GM21423 (cell line): ENCODE measurements at regions not wholly inside any gene's neighbourhood (a gene's known extent, or its start where the extent isn't known, plus 50 kb on each side); places are given as distances from the start of the nearest gene placed in this dataset.

ENCODE experiments used
- ATAC-seq: cut with Tn5 transposase; IDR thresholded peaks from one replicate; pipeline ENCODE4 v1.9.1; 2021; ENCODE audit warnings: mild to moderate bottlenecking, moderate library complexity; ENCODE audit not compliant: unreplicated experiment

- no peak for ATAC-seq
Measured at GRCh38 chr7:46205478-46205877, 284.4 kb upstream of the IGFBP3 start.

GRCh38 chr7:46203926-46204325 is 282.9 kb upstream of the IGFBP3 start:
- no peak for ATAC-seq

GRCh38 chr7:46202379-46202778 is 281.3 kb upstream of the IGFBP3 start:
- no peak for ATAC-seq

DNA sequence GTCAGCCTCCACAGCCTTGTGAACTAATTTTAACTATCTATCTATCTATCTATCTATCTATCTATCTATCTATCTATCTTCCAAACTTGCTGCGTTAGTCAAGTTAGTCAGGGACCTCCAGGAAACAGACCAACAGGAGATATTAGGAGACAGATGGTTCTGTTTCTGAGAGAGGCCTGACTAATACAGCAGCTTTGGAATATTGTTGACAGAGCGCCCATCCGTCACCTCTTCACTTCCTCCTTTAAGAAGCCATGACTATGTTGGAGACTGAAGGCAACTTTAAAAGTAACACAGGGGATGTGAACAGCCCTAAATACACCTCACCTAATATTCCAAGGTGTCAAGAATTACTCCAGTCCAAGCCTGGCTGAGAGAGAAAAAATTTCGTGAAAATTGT is 280.9 kb upstream of the IGFBP3 start:
- ATAC-seq, result no peak

- no peak for ATAC-seq
Measured at GRCh38 chr7:46198701-46199100, 277.6 kb upstream of the IGFBP3 start.

DNA sequence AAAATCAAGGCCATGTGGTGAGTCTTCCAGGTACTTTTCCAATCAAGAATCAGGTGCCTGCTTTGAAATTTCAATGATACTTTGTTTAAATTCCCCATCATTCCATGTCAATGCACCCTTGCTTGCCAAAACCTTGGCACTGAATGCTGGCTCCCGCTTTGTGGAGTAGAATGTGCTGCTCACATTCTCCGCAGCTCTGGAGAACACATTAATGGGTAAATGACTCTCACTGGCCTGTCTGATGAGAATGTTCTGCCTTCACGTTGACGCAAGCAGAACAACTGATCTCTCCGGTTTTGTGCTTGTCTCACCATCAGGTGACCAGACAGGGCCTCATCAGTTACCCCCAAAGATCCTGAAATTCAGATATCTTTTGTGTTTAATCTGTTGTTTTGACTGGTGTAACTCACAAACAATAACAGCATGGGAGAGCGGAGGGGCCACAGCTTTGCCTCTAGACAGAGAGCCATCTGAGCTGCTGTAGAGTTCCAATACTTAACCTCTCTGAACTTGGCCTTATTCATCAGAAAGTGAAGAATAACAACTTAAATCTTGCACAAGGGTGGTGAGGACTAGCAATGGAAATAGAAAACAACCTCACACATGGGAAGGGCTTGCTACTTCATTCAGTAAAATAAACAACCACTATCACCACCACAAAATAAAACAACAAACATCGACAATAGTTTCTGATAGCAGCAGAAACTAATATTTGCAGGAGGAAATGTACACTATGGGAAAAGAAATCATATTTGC is 276.9 kb upstream of the IGFBP3 start:
- ATAC-seq, result no peak

GRCh38 chr7:46195934-46196333 is 274.9 kb upstream of the IGFBP3 start:
- ATAC-seq, result no peak

DNA sequence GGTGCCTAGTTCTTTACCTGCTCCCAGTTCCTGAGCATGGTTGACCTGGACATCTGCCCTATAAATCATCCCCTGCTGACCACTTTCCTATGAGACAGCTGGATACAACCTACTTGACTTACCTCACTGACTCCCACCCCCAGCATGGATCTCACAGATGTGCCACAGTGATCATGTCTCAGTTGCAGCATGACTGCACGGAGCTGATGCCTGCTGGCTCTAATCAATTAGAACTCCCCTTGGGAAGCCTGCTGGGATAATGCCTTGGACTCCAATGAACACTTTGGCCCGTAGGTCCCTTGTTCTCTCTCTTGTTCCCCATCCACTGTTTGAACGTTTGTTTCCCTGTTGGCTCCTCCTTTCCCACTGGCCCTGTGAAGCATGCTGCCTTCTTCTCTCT is 271.2 kb upstream of the IGFBP3 start:
- no peak for ATAC-seq

DNA sequence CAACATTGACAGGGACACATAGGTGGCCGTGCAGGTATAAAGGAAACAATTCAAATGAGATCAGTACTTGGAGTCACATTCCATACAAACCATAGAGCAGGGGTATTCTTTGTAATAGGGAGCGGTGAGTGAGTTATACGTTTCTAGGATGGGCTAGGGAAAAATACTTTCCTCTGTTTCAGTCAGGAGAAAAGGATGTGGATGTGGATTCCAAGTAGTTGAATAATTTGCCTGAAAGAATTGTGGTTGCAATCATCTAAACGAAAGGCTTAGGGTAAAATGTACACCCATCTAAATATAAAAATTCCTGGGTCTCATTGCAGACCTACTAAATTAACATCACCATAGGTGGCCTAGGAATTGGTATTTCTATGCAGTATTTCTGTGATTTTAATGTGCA is 270.7 kb upstream of the IGFBP3 start:
- no peak for ATAC-seq

DNA sequence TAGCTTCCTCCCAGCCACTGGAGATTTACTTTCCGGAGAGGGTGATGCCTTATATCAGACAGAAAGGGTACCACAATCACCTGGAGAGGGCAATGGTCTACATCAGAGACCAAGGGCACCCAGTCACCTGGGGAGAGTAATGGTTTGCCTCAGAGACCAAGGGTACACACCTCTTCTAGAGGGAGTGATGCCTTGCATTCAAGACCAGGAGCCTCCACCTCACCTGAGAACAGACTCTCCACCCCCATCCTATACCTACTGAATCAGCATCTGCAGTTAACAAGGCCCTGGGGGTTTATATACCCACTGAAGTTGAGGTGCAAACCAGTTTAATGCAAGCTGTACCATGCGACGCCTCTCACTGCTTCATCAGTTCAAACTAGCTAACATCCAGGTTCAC is 270.2 kb upstream of the IGFBP3 start:
- ATAC-seq, result no peak

GRCh38 chr7:46189255-46189790 is 268.3 kb upstream of the IGFBP3 start:
- no peak for ATAC-seq

DNA sequence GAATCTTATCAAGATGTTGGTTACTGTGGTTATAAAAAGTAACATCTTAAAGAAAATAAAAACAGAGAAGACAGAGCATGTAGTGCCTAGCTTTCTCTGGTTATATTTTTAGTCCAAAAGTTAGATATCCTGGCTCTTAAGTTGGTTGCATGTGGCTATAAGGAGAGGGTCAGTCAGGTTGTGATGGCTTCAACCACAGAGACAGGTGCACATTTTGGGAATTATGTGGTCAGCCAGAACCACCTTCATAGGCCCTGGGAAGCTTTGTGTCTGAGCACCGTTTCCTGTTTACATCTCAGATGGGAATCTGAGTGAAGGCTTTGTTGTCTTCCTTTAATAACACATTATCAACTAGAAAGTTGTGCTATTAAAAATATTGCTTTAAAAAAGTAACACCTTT is 265.1 kb upstream of the IGFBP3 start:
- ATAC-seq, result no peak

DNA sequence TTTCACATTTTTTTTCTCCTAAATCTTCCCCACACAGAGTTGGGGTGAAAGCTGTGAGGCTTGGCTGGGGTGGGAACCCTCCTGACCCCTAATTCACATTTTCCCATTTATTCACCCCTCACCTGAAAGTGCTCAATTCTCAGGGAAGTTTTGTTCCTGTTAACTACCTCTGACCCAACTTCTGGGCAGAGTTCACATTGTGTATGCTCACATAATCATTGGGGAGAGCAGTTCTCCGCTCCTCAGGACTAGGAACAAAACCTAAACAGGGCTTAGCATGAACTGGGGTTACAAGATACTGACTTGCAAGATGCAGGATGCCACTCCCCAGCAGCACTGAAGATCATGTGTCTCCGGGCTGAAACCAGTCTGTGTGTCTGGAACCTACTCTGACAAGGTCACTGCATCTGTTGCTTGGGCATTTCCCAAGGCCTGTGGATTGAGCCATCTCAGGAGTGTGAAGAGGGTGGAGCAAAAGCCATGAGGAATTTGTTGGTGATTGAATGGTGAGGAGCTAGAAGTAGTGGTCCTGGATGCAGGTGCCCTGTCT is 258.1 kb upstream of the IGFBP3 start:
- no peak for ATAC-seq

GRCh38 chr7:46178661-46179060 is 257.6 kb upstream of the IGFBP3 start:
- no peak for ATAC-seq

DNA sequence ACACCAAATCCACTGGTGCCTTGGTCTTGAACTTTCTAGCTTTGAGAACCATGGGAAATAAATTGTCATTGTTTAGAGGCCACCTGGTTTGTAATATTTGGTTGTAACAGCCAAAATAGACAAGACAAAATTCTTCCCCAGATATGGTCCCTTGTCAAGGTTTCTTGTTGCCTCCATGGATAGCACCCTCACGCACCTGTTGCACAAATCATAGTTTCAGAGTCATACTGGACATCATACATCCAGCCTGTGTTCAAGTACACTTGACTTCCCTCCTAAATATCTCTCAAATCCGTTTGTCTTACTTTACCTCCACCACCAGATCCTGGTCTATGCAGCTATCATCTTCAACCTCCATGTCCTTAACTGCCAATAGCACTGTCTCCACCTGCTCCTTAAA is 256.7 kb upstream of the IGFBP3 start:
- no peak for ATAC-seq

- no peak for ATAC-seq
Measured at GRCh38 chr7:46175221-46175620, 254.1 kb upstream of the IGFBP3 start.

- ATAC-seq, result no peak
Measured at GRCh38 chr7:46174196-46174580, 253.1 kb upstream of the IGFBP3 start.

DNA sequence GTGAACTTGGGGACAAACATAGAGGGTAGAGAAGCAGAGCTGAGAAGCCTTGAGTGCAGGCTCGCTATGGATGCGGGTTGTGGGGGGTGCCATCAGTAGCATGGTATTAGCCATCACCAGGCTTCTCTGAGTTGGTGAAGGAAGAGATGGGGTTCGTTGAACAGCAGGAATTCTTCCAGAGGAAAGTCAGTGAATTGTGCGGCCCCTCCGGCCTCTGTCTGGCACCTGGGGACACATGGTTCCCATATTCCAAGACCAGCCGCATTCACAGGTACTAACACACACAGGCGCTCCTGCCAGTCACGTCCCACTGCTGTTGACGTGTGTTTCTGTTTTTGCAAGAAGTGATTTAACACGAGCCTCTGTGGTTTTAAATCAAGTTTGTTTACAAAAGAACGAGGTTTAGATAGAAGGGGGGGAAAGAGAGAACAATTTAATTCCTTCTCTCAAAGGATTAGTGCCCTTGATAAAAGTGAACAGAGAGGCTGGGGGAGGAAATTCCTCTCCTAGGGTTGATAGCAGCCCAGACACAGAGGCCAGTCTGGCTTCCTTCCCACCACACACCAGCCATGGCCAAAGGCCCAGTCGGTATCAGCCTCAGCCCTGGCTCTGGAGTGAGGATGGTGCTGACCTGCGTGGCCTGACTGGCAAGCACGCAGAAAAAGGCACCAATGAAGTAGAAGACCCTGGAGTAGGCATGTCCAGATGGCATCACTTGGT is 252.6 kb upstream of the IGFBP3 start:
- no peak for ATAC-seq

DNA sequence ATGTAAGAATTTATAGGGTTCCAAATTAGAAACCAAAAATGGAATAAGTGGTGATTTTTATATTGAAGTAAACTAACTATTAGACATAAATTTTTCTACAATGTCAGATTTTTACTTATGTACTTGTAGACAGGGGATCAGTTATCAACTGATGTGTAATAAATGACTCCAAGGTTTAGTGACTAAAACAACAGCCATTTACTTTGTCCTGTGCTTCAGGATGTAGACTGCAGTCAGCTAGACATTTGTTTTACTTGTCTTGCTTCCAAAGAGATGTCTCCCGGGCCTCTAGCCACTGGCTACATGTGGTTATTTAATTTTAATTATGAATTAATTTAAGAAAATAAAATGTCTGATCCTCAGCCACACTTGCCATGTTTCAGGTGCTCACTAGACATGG is 249.7 kb upstream of the IGFBP3 start:
- no peak for ATAC-seq

DNA sequence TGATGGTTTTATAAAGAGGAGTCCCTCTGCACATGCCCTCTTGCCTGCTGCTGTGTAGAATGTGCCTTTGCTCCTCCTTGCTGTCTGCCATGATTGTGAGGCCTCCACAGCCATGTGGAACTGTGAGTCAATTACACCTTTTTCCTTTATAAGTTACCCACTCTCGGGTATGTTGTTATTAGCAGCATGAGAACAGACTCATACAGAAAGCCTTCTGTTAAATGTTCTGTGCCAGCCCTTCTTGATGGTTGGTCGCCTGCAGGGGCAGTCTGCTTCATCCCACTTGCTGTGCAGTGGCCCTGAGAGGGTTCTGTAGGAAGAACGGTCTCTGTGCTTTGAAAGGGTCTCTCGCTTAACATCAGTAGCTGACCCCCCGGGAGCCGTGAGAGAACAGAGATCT is 248.9 kb upstream of the IGFBP3 start:
- no peak for ATAC-seq

- ATAC-seq, result no peak
Measured at GRCh38 chr7:46169384-46169755, 248.3 kb upstream of the IGFBP3 start.
